Stimulated activated CD8-positive, alpha-beta memory T cell treated with anti-CD3 and anti-CD28 coated beads, Interleukin-4, amount 100 ng/mL, for 48 hours (primary cell): ENCODE measurements at regions not wholly inside any gene's neighbourhood (a gene's known extent, or its start where the extent isn't known, plus 50 kb on each side); places are given as distances from the start of the nearest gene placed in this dataset.

Experiments
- DNase-seq: peaks from one replicate; pipeline ENCODE4 v3.0.0-alpha.2; 2020

DNA sequence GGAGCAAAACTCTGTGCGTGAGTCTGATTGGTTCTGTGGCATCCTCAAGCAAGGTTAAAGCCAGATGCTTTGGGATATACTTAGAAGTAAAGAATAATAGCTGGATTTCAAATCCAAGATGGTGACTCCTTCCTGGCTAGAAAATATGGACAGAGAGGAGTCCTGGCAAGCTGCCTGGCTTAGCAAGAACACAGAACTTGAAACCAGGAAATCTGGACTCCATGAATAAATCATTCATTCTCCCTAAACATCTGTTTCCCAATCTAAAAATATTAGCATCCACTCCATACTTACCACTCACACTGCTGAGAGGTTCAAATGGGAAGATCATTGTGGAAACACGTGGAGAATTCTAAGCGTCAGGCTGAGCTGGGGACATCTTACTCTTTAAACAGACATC lies 1074.1 kb upstream of the AUTS2 start:
- DNase-seq, result no peak

DNA sequence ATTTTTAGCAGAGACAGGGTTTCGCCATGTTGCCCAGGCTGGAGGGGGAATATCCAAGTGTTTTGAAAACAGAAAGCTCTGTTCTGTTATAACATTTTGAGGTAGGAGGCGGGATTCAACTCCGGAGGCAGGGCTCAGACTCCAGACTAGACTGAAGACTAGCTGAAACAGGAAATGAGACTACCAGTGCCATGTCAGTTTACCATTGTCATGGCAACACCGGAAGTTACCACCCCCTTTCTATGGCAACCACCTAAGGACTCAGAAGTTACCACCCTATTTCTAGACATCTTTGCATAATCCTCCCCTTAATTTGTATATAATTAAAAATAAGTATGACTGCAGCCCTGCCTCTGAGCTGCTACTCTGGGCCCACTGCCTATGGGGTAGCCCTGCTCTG lies 1069.1 kb upstream of the AUTS2 start:
- DNase-seq, result no peak

DNA sequence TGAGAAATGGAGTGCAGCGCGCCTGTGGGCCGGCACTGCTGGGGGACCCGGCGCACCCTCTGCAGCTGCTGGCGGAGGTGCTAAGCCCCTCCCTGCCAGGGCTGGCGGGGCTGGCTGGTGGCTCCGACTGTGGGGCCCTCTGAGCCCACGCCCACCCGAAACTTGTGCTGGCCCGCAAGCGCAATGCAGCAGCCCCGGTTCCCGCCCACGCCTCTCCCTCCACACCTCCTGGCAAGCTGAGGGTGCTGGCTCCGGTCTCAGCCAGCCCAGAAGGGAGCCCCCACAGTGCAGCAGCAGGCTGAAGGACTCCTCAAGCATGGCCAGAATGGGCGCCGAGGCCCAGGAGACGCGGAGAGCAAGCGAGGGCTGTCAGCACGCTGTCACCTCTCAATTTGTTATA lies 1063.0 kb upstream of the AUTS2 start:
- DNase-seq, result no peak

DNA sequence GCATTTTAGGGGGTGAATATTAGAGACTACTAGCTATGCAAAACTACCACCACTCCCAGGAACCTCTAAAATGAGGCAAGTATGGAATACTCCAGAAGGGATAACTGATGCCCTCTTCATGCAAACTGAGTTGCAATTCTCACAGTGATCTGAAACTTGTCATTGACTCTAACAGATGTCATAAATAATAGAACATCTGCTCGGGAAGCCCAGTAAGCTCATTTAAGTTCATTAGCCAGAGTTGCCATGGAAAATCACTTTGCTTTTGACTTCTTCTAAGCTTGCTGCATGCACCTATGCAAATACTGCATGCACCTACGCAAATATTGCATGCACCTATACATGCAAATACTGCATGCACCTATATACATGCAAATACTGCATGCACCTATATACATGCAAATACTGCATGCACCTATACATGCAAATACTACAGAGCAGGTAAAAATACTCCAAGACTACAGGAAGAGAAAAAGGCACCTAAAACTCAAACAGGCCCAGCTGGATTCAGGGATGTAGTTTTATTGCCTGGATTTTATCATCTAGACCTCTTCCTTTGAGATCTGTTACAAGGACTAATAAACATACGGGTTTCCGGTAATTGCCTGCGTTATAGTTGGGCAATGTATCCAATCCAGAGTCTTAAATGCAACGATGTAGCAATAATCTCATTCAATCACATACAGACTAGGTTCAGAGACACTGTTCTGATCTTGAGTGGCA lies 1061.1 kb upstream of the AUTS2 start:
- no peak for DNase-seq

DNA sequence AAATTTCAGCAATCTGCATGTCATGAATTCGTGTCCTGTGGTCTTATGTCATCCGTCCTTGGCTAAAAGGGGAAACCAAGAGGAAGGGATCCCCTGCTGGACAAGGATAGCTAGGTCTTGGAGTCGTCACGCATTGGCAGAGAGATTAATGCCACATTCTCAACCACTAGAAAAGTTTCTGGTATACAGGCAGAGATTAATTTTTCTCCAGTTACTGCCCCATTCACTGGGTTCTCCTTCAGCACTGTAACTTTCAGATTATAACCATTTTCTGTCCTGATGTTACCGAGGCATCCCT lies 1060.6 kb upstream of the AUTS2 start:
- no peak for DNase-seq

DNA sequence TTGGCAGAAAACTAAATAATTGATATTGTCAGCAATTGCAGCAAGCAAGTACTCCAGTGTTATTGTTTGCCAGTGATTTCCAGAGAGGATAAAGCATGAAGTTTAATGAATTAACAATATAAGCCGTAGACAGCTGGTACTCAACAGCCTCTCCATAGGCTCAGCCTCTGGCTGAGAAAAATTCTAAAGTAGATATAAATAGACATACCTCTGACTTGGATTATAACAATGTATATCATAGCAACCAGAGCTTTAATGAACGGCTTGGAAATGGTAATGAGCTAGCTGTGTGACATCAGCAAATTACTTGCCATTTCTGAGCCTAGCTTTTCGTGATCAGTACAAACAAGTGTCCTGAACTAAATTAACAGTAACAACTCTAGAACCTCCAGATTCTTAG lies 1055.4 kb upstream of the AUTS2 start:
- no peak for DNase-seq

DNA sequence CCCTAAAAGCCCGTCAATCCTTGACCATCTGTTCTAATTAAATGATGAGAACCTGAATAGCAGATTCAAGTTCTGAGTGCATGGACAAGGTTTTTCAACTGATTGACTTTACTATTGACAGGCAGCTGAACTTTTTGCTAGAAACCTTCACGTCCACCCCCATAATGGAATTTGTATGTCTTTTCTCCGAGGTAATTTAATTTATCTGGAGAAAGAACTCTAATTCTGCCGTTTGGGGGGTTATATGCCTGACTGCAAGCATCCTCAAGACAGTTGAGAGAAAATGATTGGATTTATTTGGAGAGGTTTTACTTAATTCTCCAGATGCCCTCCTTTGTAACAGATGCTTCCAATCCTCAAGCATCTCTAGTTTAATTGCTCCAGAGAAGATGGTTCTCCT lies 1053.4 kb upstream of the AUTS2 start:
- DNase-seq, result no peak

DNA sequence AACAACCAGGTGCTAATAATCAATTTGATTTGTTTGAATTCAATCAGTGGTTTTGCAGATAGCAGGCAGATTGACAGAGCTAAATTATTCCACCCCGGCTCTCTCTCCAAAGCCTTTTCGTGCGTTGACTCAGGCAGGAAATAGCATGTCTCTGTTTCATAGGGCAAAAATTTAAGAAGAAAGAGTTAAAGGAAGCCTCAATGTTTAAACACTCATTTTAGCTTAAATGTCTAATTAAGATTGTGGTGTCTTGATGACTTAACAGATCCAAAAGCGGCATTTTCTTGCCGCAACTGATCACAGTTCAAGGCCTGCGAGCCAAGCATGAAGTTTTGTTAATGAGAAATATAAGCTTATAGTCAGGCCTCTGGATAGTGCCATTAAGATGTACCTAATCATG lies 1051.1 kb upstream of the AUTS2 start:
- no peak for DNase-seq

DNA sequence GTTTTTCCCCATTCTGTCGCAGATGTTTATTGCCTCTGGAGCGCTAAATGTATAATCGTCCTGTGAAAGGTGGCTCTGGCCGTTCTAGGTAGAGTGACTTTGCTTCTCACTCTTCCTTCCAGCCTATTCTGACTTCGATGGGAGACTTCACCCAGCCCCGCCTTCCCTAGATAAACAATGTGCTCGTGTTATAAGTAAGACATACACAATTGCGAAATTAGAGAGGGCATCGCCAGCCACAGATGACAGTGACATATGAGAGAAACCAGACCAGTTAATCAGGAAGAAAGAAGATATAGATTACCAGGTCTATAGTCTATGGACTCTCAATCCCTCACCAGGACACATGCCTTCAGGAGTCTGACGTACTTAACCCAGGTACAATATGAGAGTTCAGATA lies 1050.5 kb upstream of the AUTS2 start:
- no peak for DNase-seq

DNA sequence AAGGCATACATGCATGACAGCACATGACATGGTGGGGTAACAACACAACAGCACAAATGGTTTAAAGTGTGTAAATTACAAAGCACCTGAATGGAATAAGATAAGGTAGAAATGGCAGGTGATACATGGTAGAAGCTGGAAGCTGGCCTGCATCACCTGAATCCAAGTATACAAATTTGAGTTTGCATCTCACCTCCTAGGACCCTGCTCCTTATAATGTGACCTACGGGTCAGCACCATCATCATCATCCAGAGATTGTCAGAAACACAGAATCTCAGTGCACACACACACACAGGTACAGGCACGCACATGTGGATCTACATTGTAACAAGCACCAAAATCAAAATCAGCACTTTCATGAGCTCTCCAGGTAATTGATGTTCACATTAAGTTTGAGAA lies 1048.2 kb upstream of the AUTS2 start:
- DNase-seq, result no peak

DNA sequence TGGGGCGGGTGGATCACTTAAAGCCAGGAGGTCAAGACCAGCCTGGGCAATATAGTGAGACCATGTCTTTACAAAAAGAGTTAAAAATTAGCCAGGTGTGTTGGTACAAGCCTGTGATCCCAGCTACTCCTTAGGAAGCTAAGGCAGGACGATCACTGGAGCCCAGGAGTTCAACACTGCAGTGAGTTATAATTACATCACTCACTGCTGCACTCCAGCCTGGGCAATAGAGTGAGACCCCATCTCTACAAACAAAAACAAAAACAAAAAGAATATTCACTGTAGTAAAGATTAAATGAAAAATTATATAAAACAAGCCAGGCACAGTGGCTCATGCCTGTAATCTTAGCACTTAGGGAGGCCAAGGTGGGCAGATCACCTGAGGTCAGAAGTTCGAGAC lies 1047.6 kb upstream of the AUTS2 start:
- no peak for DNase-seq

DNA sequence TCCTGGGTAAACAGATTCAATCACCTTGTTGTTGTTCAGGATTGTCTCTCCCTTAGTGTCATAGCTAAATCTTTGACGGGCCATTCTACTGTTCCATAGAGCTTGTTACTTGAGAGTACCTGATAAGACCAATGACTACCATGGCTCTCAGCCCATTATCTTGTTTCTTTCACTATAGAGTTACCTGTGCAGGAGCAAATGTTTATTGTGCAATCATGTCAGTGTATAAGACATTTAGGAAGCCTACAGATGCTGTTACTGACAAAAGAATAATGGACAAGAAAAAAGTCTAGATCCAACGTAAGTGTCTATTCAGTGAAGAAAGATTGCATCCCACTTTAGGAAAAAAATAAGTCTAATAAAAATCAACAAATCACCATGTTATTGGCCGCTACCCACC lies 1041.7 kb upstream of the AUTS2 start:
- DNase-seq, result no peak

DNA sequence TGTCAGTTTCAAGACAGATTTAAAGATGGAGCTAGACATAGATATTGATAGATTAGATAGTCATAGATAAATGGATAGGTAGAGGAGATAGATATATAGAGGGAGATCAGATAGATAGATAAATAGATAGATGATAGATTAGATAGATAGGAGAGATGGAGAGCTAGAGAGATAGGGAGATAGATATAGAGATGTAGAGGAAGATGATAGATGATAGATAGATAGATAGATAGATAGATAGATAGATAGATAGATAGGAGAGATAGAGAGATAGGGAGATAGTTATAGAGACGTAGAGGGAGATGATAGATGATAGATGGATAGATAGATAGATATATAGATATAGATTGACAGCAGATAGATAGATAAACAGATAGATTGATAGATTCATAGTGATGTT lies 1038.8 kb upstream of the AUTS2 start:
- no peak for DNase-seq

DNA sequence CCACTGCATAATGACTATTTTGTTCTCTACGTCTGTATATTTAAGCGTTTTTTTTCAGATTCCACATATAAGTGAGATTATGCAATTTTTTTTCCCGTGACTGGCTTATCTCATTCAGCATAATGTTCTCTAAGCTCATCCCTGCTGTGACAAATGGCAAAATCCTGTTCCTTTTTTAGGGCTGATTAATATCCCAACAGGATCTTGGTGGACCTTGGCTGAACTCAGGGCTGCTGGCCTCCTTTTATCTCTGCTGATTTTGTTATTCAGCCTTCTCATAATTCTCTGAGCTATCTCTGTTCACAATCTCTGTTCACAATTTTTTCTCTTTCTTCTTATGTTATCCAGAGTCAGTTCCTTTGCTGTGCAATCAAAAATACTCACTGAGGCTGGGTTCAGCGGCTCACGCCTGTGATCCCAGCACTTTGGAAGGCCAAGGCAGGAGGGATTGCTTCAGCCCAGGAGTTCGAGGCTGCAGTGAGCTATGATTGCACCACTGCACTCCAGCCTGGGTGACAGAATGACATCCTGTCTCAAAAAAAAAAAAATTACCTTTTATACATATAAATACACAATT lies 1035.9 kb upstream of the AUTS2 start:
- no peak for DNase-seq

DNA sequence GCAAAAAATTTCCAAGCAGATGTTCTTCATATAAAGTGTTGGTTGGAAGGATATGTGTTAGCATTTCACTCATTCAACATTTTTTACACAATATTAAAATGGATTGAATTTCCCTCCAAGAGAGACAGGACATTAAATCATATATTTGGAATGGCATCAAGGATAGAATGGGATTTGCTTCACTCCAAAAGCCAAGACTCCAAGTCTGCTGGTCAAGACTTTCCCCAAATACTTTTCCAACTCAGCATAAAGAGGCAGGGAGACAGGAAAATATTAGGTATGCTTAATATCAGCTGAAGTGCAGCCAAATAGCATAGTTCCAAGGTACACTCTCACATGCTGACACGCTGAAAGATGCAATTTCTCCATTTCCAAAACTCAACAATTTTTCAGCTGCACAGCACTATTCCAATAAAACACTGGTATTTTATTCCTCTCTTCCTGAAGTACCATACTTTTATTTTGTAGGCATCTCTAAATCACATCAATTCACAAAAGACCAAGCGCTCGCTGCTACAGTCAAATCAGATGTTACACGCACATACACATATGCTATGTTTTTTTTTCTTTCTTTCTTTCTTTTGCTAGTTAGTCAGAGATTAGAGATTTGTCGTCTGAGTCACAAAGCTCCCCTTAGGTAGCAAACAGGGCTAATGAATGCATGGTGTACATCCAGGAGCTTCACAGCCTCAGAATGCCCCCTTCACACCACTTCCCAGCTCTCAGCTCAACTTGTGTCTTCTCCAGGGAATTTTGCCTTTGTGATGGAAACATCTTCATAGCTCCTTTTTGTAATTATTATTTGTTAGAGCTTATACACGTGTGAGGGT lies 1033.8 kb upstream of the AUTS2 start:
- DNase-seq, result no peak

DNA sequence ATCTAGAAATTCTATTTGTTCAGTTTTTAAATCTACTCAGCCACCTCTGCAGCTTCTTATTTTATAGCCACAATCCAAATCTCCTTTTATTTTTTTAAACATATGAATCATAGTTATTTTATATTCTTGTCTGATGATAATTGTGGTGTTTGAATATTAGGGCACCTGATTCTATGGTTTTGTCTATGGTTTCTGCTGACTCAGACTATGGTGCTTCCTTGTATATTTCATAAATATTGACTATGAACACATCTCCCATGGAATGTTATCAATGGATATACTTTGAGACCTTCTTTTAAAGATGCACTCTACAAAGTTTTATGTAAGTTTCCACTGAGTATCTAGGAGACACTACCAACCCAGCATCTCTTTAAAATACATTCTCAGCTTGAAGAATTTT lies 1027.0 kb upstream of the AUTS2 start:
- DNase-seq, result no peak

DNA sequence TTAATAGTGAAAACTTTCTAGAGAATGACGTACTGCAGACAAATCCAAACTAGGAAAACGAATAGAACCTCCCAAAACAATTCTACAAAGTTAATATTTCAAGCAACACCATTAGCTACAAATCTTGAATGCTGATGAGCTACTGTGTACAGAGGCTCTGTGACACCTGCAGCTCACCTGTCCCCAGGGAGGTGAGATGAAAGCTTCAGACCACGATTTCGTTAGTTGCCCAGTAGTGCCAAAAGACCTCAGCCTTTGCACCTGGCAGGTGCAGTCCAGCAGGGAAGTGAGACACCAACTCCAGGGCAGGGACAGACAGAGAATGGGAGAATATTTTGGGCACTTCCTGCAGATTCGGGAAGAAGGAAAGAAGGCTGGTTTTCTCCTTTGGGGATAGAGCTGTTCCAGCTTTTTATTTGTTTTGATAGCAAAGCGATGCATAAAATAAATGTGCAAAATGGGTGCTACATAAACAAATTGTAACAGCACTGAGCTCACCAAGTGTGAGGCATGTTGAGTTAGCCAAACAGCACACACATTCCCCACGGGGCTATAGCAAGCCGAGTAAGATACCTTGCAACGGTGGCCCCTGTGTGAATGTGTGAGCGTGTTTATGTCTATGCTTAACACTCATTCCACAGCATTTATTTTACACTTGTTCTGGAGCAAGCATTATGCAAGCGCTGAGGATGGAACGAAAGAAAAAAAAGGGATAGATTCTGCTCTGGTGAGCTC lies 1024.8 kb upstream of the AUTS2 start:
- DNase-seq, result no peak

DNA sequence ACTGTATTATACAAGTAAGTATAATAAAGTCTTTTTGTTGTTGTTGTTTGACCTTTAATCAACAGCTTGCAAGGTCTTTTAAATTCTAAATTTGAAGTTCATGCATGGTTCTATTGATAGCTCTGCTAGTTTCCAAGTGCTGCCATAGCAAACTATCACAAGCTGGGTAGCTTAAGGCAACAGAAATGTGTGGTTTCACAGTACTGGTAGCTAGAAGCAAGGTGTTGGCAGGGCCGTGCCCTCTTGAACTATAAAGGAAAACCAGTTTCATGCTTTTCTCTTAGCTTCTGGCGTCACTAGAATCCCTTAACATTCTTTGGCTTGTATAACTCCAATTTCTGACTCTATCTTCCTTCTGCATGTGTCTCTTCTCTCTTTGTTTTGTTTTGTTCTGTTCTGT lies 1021.9 kb upstream of the AUTS2 start:
- DNase-seq, result no peak

DNA sequence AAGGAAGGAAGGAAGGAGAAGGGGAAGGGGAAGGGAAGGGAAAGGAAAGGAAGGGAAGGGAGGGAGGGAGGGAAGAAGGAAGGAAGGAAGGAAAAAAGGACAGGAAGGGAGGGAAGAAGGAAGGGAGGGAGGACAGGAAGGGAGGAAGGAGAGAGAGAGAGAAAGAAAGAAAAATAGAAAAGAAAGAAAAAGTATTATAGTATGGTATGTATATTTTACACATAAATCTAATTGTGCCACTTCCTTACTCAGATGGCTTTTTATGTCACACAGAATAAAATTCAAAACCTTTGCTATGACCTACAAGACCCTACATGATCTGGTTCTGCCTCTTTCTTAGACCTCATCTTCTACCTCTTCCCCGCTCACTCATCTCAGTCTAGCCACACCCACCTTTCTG lies 1016.9 kb upstream of the AUTS2 start:
- no peak for DNase-seq

DNA sequence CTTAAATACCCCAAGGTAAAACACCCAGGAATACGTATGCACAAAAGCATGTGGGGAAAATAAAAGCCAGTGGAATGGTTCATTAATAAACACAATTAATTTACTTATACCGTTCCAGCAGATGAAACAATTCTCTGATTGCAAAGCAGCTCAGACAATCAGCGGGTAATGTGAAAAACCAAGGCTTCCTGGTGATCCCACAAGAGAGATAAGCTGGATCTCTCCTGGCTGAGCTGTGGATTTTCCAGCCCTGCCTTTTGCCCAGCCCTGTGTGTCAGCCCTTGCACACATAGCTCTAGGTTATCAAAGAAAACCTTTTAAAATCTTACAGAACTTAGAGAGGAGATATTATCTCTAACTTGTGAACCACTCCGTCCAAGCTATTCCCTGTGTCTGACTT lies 1010.7 kb upstream of the AUTS2 start:
- no peak for DNase-seq

DNA sequence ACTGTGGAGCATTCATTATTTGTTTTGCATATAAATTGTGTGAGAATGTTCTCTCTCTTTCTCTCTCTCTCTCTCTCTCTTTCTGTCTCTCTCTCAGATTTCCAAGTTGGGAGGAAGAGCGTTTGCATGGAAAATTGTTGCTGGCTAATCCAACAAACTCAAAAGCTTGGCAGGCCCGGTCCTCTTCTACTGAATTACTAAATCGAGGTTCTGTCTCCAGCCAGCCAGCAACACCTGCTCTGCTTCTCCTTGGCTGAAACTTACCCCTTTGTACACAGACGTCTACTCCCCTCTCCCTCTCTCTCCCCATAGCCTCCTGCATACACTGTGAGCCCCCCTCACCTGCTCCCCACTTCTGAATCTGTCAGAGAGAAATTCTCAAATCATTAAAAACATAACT lies 996.4 kb upstream of the AUTS2 start:
- no peak for DNase-seq

DNA sequence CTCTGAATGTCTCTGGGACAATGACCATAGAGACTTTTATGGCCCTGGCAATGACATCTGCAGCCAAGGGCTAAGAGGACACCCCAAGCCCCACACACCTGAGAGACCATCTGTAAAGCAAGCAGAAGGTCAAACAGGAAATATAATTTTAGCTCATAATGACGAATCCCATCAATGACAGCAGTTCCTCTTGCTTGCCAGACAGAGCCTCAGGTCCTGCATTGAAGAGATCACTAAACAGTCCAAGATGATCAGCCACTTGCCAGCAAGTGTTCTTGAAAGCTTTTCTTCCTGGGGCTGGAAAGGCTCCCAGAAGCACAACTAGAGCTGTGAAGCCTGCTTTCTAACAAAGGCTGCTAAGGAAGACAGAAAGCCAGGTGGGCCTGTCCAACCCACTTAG lies 993.7 kb upstream of the AUTS2 start:
- no peak for DNase-seq

DNA sequence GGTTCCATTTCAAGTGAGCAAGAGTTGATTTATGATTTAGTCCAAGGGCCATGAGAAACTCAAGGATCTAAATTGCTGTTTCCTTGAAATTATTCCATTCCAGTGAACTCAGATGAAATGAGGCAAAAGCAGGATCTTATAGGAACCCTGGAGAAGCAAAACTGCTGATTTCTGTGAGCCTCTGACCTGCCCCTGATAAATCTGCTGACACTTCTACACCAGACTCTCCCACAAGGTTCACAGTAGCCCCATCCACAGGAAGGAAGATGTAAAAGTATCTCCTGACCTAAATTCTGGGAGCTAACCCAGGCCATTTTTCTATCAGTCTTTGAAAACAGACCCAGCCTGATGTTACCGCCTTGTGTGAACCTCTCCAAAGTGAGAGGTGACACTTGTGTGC lies 987.6 kb upstream of the AUTS2 start:
- no peak for DNase-seq

DNA sequence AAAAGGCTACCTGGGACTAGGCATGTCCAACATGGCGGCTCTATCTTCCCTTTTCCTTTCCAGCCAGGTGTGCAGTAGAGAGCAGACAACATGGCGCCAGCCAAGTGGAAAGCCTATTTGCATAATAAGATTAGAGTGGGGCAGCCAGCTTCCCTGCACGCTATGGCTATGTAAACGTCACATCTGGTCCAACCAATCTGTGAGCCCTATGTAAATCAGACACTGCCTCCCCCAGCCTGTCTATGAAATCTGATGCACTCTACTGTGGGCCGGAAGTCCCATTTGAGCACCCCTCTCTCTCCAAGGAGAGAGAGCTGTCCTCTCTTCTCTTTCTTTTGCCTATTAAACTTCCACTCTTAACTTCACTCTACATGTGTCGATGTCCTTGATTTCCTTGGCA lies 984.9 kb upstream of the AUTS2 start:
- no peak for DNase-seq
